HepG2 (cell line): ENCODE measurements at regions not wholly inside any gene's neighbourhood (a gene's known extent, or its start where the extent isn't known, plus 50 kb on each side); places are given as distances from the start of the nearest gene placed in this dataset.

Source experiments
- ATAC-seq: fragments of 200-7000 bp; cut with Tn5 transposase; 3 replicates; pipeline ENCODE4 v1.9.1; 2020; ENCODE audit warnings: mild to moderate bottlenecking, moderate library complexity
- BruUV-seq: library from RNA; stranded (reverse); fragments of 400-500 nt; replicated peaks from 2 replicates; lab custom pipeline; 2021; lab: Mats Ljungman, UMichigan
- CTCF ChIA-PET: fragments of 300-600 bp; formaldehyde crosslinking; extraction: SDS; loops from one replicate; lab custom pipeline; 2021; ENCODE audit warnings: low total read pairs, inconsistent platforms, low intra/inter-chr PET ratio; lab: Yijun Ruan, JAX
- POLR2A ChIA-PET: fragments of 350-600 bp; sonication (Branson Sonifier 250); formaldehyde crosslinking; loops from one replicate; lab custom pipeline; 2020; ENCODE audit warnings: antibody characterized with exemption, inconsistent platforms; lab: Yijun Ruan, JAX
- DNase-seq: peaks from one replicate; pipeline ENCODE4 v3.0.0-alpha.2; 2015; ENCODE audit warnings: low spot score
- FAIRE-seq: peaks from 3 replicates; lab custom pipeline; 2011; peaks lifted over from hg19 to GRCh38; lab: Jason Lieb, UNC
- H2AFZ ChIP-seq: one replicate; pipeline ENCODE4 v1.6.1; 2011; ENCODE audit warnings: low read length, inconsistent platforms
- H3K27ac ChIP-seq: fragments of 300-600 bp; 3 replicates; pipeline ENCODE4 v1.8.0; 2011; ENCODE audit warnings: mixed run types, mild to moderate bottlenecking, mixed read lengths, low read length, inconsistent platforms; ENCODE audit not compliant: insufficient read depth; ENCODE audit errors: extremely low read length
- H3K27me3 ChIP-seq, 2 experiments: fragments of 200-600 bp in 1 of 2; 2 replicates in 1 of 2; 3 replicates in 1 of 2; pipeline versions ENCODE4 v1.6.0 to v1.8.0; 2011; ENCODE audit warnings: low read length in 2 of 2, mild to moderate bottlenecking in 2 of 2, moderate library complexity in 2 of 2, inconsistent platforms in 1 of 2; ENCODE audit not compliant: insufficient read depth in 2 of 2, control insufficient read depth in 1 of 2
- H3K36me3 ChIP-seq, 2 experiments: fragments of 200-600 bp in 1 of 2; replicated peaks in 1 of 2; 2 replicates in 1 of 2; 3 replicates in 1 of 2; pipeline versions ENCODE4 v1.5.1 to v1.8.0; 2011; ENCODE audit warnings: low read length in 2 of 2, inconsistent platforms in 1 of 2; ENCODE audit not compliant: insufficient read depth in 2 of 2, control insufficient read depth in 1 of 2
- H3K4me1 ChIP-seq: 2 replicates; pipeline ENCODE4 v1.5.1; 2012; ENCODE audit warnings: low read length, inconsistent platforms; ENCODE audit not compliant: insufficient read depth
- H3K4me2 ChIP-seq: 2 replicates; pipeline ENCODE4 v1.6.0; 2011; ENCODE audit warnings: low read depth, low read length, inconsistent platforms
- H3K4me3 ChIP-seq, 3 experiments: fragments of 200-600 bp in 1 of 3; sonication (generic), shearing (Covaris generic) in 1 of 3; replicated peaks in 1 of 3; 2 replicates each; pipeline ENCODE4 v1.5.1; 2011 to 2016; ENCODE audit warnings: low read length in 3 of 3, inconsistent platforms in 2 of 3, low read depth in 2 of 3, mild to moderate bottlenecking in 2 of 3, control low read depth in 1 of 3, mixed read lengths in 1 of 3; ENCODE audit not compliant: insufficient read depth in 1 of 3
- H3K79me2 ChIP-seq: one replicate; pipeline ENCODE4 v1.6.1; 2011; ENCODE audit warnings: low read length, inconsistent platforms; ENCODE audit not compliant: insufficient read depth
- H3K9ac ChIP-seq: 2 replicates; pipeline ENCODE4 v1.6.0; 2011; ENCODE audit warnings: mild to moderate bottlenecking, low read depth, low read length, inconsistent platforms; ENCODE audit not compliant: insufficient read depth
- H3K9me3 ChIP-seq: 2 replicates; pipeline ENCODE4 v1.5.1; 2012; ENCODE audit warnings: mild to moderate bottlenecking, low read length
- H4K20me1 ChIP-seq: 2 replicates; pipeline ENCODE4 v1.6.0; 2011; ENCODE audit warnings: inconsistent platforms, mild to moderate bottlenecking, low read length, moderate library complexity; ENCODE audit not compliant: insufficient read depth
- GABPA ChIP-seq, 2 experiments: IDR thresholded peaks; 2 replicates each; pipeline ENCODE4 v1.6.1; 2011 to 2016; ENCODE audit warnings: low read depth in 2 of 2, low read length in 1 of 2, missing biosample characterization in 1 of 2, missing genetic modification characterization in 1 of 2
- ISX ChIP-seq: sonication (generic); formaldehyde crosslinking; conservative IDR thresholded peaks from 2 replicates; pipeline ENCODE4 v1.5.0; 2020; ENCODE audit warnings: missing genetic modification reagents
- MAFF ChIP-seq: IDR thresholded peaks from 2 replicates; pipeline ENCODE4 v1.6.1; 2011; ENCODE audit warnings: low read depth, low read length, improper control_type of control experiment
- MLXIP ChIP-seq: sonication (generic); formaldehyde crosslinking; IDR thresholded peaks from 2 replicates; pipeline ENCODE4 v1.9.0; 2021; ENCODE audit warnings: missing genetic modification reagents, borderline replicate concordance
- PRDM4 ChIP-seq: sonication (generic); formaldehyde crosslinking; IDR thresholded peaks from 2 replicates; pipeline ENCODE4 v1.9.0; 2021; ENCODE audit warnings: missing genetic modification reagents, borderline replicate concordance
- ZNF367 ChIP-seq: sonication (generic); formaldehyde crosslinking; IDR thresholded peaks from 2 replicates; pipeline ENCODE4 v1.4.0; 2020; ENCODE audit warnings: missing genetic modification reagents, borderline replicate concordance
- ZNF446 ChIP-seq: sonication (generic); formaldehyde crosslinking; IDR thresholded peaks from 2 replicates; pipeline ENCODE4 v1.5.0; 2020; ENCODE audit warnings: mild to moderate bottlenecking, missing genetic modification reagents
- ZNF777 ChIP-seq: sonication (generic); formaldehyde crosslinking; IDR thresholded peaks from 2 replicates; pipeline ENCODE4 v1.4.0; 2020; ENCODE audit warnings: missing genetic modification reagents
- WGBS: methylation state at CpG from one replicate; pipeline ENCODE4 v1.1.6; 2017; ENCODE audit warnings: low lambda C conversion rate; 5-methylcytosine and 5-hydroxymethylcytosine counted together
- in situ Hi-C: cut with HindIII; loops from 2 replicates; pipeline ENCODE4 v1.10.0; 2017; ENCODE audit warnings: low pct_unique_long_range_greater_than_20kb; ENCODE audit not compliant: extremely low pct_ligation_motif_present
- intact Hi-C: fragments of 100-400 bp; cut with micrococcal nuclease; formaldehyde crosslinking; loops from one replicate; pipeline ENCODE4 v1.10.0; 2022; ENCODE audit not compliant: unreplicated experiment
- TF ChIP-seq, protein P1 (sequence below): sonication (generic); formaldehyde crosslinking; IDR thresholded peaks from 2 replicates; pipeline ENCODE4 v1.8.1; 2023; ENCODE audit warnings: mild to moderate bottlenecking, missing genetic modification reagents, borderline replicate concordance

- FAIRE-seq (no peak), ATAC-seq (no peak), DNase-seq (no peak)
- H4K20me1 ChIP-seq, result no peaks in the 10 kb centered on the region
- H3K4me3 ChIP-seq, result no peak overlapping the region
- ChIA-PET POLR2A (no interaction called here), CTCF (no interaction called here)
- intact Hi-C loops, result no loop called here
- H3K9ac ChIP-seq, result no peak overlapping the region
- no peaks in the 10 kb centered on the region for H3K36me3 ChIP-seq
- no peaks in the 10 kb centered on the region for H3K4me1 ChIP-seq
- TF ChIP-seq ZNF777 (CRISPR knock-in tag) (no peak), ZNF367 (CRISPR knock-in tag) (no peak), ZNF446 (CRISPR knock-in tag) (no peak)
- TF ChIP-seq, protein P1, sequence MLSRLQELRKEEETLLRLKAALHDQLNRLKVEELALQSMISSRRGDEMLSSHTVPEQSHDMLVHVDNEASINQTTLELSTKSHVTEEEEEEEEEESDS (CRISPR knock-in tag), result no peak
- H2AFZ ChIP-seq, result no peak overlapping the region
- H3K9me3 ChIP-seq, result peaks cover 85% of the 10 kb centered on the region
- no peaks in the 10 kb centered on the region for H3K79me2 ChIP-seq
- 64% methylated on average over 3 of the region's 3 CpGs for WGBS
- H3K27me3 ChIP-seq, result no peaks in the 10 kb centered on the region
- BruUV-seq, result no TSS peak
- in situ Hi-C loops, result no loop called here
- no peak overlapping the region for H3K4me2 ChIP-seq
- no peak overlapping the region for H3K27ac ChIP-seq
These were observed 268.4 kb upstream of the RGPD4 start for GRCh38 chr2:107558295-107558694.

DNA sequence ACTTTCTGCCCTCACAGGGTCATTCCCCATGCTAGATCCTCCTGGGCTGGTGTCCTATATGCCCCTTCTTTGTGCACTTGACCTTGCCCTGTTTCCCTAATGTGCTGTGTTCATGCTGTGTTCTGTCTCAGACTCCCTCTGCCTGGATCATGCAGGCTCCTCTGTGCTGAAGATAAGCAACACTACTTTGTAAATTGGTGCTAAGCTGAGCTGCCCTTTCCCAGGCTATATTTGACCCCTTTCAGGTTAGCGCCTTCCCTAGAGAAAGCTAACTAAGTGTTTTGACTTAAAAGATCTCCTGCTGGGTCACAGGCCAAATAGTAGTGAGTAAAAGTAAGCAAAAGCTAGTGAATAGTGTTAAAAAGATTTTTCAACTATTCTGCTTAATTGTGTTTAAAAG is 257.2 kb upstream of the RGPD4 start:
- no peak overlapping the region for H3K4me3 ChIP-seq
- ChIA-PET POLR2A (no interaction called here), CTCF (no interaction called here)
- H3K4me1 ChIP-seq, result no peaks in the 10 kb centered on the region
- H3K27ac ChIP-seq, result no peak overlapping the region
- ATAC-seq (no peak), FAIRE-seq (no peak), DNase-seq (no peak)
- no peaks in the 10 kb centered on the region for H3K27me3 ChIP-seq
- no peak overlapping the region for H3K9ac ChIP-seq
- no peaks in the 10 kb centered on the region for H4K20me1 ChIP-seq
- H3K36me3 ChIP-seq, result no peaks in the 10 kb centered on the region
- intact Hi-C loops, result no loop called here
- no peak overlapping the region for H3K4me2 ChIP-seq
- in situ Hi-C loops, result no loop called here
- H2AFZ ChIP-seq, result no peak overlapping the region
- no TSS peak for BruUV-seq
- WGBS, result 0% methylated on average over 1 of the region's 1 CpG
- TF ChIP-seq GABPA (IDR thresholded peaks at IDR 0.05; ENCODE audit: low read depth, low read length) (no peak), GABPA (CRISPR knock-in tag; IDR thresholded peaks at IDR 0.05; ENCODE audit: low read depth) (no peak), MLXIP (CRISPR knock-in tag) (no peak), MAFF (no peak), ISX (CRISPR knock-in tag) (no peak), PRDM4 (no peak)
- H3K79me2 ChIP-seq, result no peaks in the 10 kb centered on the region
- peaks cover 29% of the 10 kb centered on the region for H3K9me3 ChIP-seq
